Posterior cingulate gyrus (tissue), 11 donors: ENCODE measurements at regions not wholly inside any gene's neighbourhood (a gene's known extent, or its start where the extent isn't known, plus 50 kb on each side); places are given as distances from the start of the nearest gene placed in this dataset.
"Not testable (repeated sequence)": the region's sequence is repeated elsewhere in the genome, so short reads cannot be mapped to it uniquely, and the experiment has no call there.

ENCODE experiments used
- DNase-seq, 10 donors: peaks; one replicate each; pipeline versions ENCODE4 v3.0.0 to v3.0.0-alpha.2; 2020 to 2021; ENCODE audit warnings: mixed read lengths in 3 of 10
- intact Hi-C: fragments of 100-400 bp; cut with DNase I; formaldehyde crosslinking; loops from one replicate; pipeline ENCODE4 v1.15.1; 2023

GRCh38 chr13:37177125-37177524 lies 71.7 kb upstream of the CSNK1A1L start:
- intact Hi-C loops, result no loop called here
- DNase-seq, result no peak

DNA sequence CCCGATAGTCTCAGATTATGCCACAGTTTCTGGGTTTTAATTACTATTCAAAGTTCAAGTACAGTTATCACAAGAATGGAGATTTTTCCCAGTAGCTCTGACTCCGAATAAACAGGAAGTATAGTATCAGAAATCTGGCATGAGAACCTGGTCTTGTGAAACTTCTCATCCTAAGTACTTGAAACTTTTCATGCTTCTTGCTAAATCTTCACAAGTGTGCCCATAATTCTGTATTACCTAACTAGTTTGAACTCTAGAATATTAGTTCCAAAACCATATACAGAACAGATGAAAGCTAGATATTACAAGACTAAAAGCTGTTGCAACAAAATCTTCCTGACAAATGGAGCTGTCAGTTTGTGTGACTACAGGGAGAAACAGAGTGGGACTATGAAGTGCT lies 70.5 kb upstream of the CSNK1A1L start:
- intact Hi-C loops, result no loop called here
- DNase-seq, result no peak

DNA sequence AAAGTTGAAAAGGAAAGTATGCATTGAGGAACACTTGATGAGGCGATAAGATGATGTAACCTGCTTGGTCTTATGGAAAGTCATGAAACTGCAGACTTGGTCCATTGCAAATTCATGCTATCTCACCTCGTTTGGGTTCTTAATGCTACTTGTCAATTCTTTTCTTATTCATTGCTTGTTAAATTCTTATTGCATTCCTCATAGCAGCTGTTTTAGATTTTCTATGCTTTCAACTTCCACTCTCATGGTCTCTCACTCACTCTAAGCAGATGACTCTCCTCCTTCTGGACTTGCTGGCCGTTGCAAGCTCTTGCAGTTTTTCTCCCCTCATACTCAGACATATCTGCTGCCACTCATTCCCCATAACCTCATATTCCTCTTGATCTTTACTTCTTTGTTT lies 67.8 kb upstream of the CSNK1A1L start:
- no peak for DNase-seq
- intact Hi-C loops, result no loop called here

DNA sequence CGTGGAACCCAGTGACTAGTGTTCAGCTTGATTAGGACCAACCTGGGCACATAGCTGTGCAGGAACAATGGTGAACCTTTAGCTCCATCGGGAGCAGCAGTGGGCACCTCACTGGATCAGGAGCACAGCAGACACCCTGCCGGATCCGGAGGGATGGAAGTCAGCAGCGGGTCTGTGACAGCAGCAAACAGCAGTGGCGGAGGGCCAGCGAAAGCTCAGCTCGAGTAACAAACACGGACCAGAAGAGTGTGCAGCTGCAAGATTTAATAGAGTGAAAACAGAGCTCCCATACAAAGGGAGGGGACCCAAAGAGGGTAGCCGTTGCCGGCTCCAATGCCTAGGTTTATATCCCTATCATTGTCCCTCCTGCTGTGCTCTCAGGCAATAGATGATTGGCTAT lies 66.8 kb upstream of the CSNK1A1L start:
- intact Hi-C loops, result not testable (repeated sequence)

GRCh38 chr13:37168926-37169325 lies 63.5 kb upstream of the CSNK1A1L start:
- DNase-seq, result peak in 2 of 10 donors; percentile 5 to 60
- intact Hi-C loops, result no loop called here

More for the DNA sequence above, 66.8 kb upstream of the CSNK1A1L start:
- DNase-seq, result peak in 8 of 10 donors; percentile 25 to 88 (median 52)

- no peak for DNase-seq
Observed at GRCh38 chr13:37168151-37168550, 62.7 kb upstream of the CSNK1A1L start.

GRCh38 chr13:37164635-37165034 lies 59.2 kb upstream of the CSNK1A1L start:
- intact Hi-C loops, result no loop called here
- DNase-seq, result no peak

More at GRCh38 chr13:37168151-37168550, 62.7 kb upstream of the CSNK1A1L start:
- intact Hi-C loops, result no loop called here

DNA sequence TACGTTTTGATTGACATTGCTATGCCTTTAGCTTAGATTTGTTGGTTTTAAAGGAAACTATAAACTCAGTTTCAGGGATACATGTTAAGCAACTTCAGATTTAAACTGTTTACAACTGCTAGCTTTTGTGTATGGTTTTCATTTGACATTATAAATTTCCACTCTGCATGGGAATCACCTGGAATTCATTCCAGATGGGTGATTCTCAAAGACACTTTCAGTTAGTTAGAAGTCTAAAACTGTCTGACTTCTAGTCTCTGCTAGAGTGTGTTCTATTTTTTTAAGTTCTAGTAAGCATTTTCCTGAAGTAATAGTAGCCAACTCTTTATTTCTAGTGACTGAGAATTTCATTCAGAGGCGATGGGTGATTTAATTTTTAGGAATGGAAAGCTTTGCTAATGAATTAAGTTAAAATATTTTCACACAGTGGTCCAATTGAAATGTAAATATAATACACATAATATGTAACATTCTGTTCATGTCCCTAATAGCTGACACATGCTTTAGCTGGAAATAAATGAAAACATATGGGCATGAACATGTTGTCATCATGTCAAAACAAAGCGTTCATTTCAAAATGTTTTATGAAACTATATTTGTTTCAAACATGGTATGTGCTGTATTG lies 58.3 kb upstream of the CSNK1A1L start:
- DNase-seq, result no peak

GRCh38 chr13:37158481-37158880 lies 53.0 kb upstream of the CSNK1A1L start:
- intact Hi-C loops, result no loop called here

More for the DNA sequence above, 58.3 kb upstream of the CSNK1A1L start:
- intact Hi-C loops, result no loop called here

GRCh38 chr13:37155613-37156097 lies 50.2 kb upstream of the CSNK1A1L start:
- intact Hi-C loops, DNase-seq: not testable (repeated sequence)

More at GRCh38 chr13:37158481-37158880, 53.0 kb upstream of the CSNK1A1L start:
- no peak for DNase-seq
